DND-41 (cell line): ENCODE measurements at regions not wholly inside any gene's neighbourhood (a gene's known extent, or its start where the extent isn't known, plus 50 kb on each side); places are given as distances from the start of the nearest gene placed in this dataset.

Experiments used
- ATAC-seq: fragments of 200-7000 bp; cut with Tn5 transposase; 3 replicates; pipeline ENCODE4 v1.9.1; 2021; ENCODE audit warnings: low read depth; ENCODE audit not compliant: insufficient read depth
- DNase-seq: peaks from one replicate; pipeline ENCODE4 v3.0.0-alpha.2; 2020
- H2AFZ ChIP-seq: 2 replicates; pipeline ENCODE4 v1.6.0; 2012; ENCODE audit warnings: low read depth, low read length
- H3K27ac ChIP-seq: 2 replicates; pipeline ENCODE4 v1.5.1; 2012; ENCODE audit warnings: low read length, inconsistent platforms
- H3K27me3 ChIP-seq: fragments of 200-600 bp; sonication (generic); 2 replicates; pipeline ENCODE4 v1.6.0; 2012; ENCODE audit warnings: low read length, mild to moderate bottlenecking, inconsistent platforms; ENCODE audit not compliant: insufficient read depth, poor library complexity
- H3K36me3 ChIP-seq: 2 replicates; pipeline ENCODE4 v1.5.1; 2012; ENCODE audit warnings: low read length, inconsistent platforms; ENCODE audit not compliant: insufficient read depth
- H3K4me1 ChIP-seq: 2 replicates; pipeline ENCODE4 v1.5.1; 2012; ENCODE audit warnings: mild to moderate bottlenecking, low read length; ENCODE audit not compliant: insufficient read depth
- H3K4me2 ChIP-seq: 2 replicates; pipeline ENCODE4 v1.6.0; 2012; ENCODE audit warnings: mild to moderate bottlenecking, moderate library complexity, low read length, inconsistent platforms; ENCODE audit not compliant: insufficient read depth
- H3K4me3 ChIP-seq, 2 experiments: fragments of 200-600 bp in 1 of 2; shearing (Covaris generic) in 1 of 2; 2 replicates each; pipeline ENCODE4 v1.5.1; 2012 to 2016; ENCODE audit warnings: inconsistent platforms in 2 of 2, low read length in 2 of 2, mild to moderate bottlenecking in 2 of 2, low read depth in 1 of 2, moderate library complexity in 1 of 2
- H3K79me2 ChIP-seq: 2 replicates; pipeline ENCODE4 v1.6.0; 2012; ENCODE audit warnings: low read length, inconsistent platforms; ENCODE audit not compliant: insufficient read depth
- H3K9ac ChIP-seq: 2 replicates; pipeline ENCODE4 v1.6.0; 2012; ENCODE audit warnings: low read depth, mild to moderate bottlenecking, inconsistent platforms, low read length, moderate library complexity
- H3K9me3 ChIP-seq: 2 replicates; pipeline ENCODE4 v1.5.1; 2012; ENCODE audit warnings: low read length, moderate library complexity, mild to moderate bottlenecking, inconsistent platforms; ENCODE audit not compliant: insufficient read depth, severe bottlenecking
- H4K20me1 ChIP-seq: 2 replicates; pipeline ENCODE4 v1.6.0; 2012; ENCODE audit warnings: low read length; ENCODE audit not compliant: insufficient read depth
- EZH2 ChIP-seq: IDR thresholded peaks from 3 replicates; pipeline ENCODE4 v1.6.1; 2012; ENCODE audit warnings: borderline replicate concordance, low read depth, mild to moderate bottlenecking, moderate library complexity, low read length, inconsistent platforms; ENCODE audit not compliant: severe bottlenecking
- TF ChIP-seq, protein P1 (sequence below): IDR thresholded peaks from 2 replicates; pipeline ENCODE4 v1.5.1; 2012; ENCODE audit warnings: borderline replicate concordance, low read length, moderate library complexity, mild to moderate bottlenecking; ENCODE audit not compliant: poor library complexity, severe bottlenecking; ENCODE audit errors: extremely low read depth

DNA sequence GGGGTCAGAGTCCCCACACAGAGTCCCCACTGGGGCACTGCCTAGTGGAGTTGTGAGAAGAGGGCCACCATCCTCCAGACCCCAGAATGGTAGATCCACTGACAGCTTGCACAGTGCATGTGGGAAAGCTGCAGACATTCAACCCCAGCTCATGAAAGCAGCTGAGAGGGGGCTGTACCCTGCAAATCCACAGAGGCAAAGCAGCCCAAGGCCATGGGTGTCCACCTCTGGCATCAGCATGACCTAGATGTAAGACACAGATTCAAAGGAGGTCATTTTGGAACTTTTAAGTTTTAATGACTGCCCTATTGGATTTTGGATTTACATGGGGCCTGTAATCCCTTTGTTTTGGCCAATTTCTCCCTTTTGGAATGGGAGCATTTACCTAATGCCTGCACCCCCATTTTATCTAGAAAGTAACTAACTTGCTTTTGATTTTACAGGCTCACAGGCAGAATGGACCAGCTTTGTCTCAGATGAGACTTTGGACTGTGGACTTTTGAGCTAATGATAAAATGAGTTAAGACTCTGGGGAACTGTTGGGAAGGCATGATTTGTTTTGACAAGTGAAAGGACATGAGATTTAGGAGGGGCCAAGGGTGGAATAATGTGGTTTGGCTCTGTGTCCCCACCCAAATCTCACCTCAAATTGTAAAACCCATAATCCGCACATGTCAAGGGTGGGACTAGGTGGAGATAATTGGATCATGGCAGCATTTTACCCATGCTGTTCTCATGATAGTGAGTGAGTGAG, 56.3 kb upstream of the ITGA1 start:
- Histone ChIP-seq H3K9ac (no peak overlapping the region), H3K27ac (peak overlapping the region; percentile 96), H3K27me3 (no peaks in the 10 kb centered on the region), H2AFZ (no peak overlapping the region), H4K20me1 (no peaks in the 10 kb centered on the region), H3K4me3 (no peak overlapping the region), H3K36me3 (0 out of 2 replicates have a peak, but pooled peaks cover 3% of the 10 kb centered on the region), H3K4me2 (no peak overlapping the region), H3K4me1 (peaks cover 61% of the 10 kb centered on the region), H3K79me2 (no peaks in the 10 kb centered on the region), H3K9me3 (peaks cover 3% of the 10 kb centered on the region)
- no peak for ATAC-seq
- DNase-seq = no peak
- TF ChIP-seq EZH2 = no peak

DNA sequence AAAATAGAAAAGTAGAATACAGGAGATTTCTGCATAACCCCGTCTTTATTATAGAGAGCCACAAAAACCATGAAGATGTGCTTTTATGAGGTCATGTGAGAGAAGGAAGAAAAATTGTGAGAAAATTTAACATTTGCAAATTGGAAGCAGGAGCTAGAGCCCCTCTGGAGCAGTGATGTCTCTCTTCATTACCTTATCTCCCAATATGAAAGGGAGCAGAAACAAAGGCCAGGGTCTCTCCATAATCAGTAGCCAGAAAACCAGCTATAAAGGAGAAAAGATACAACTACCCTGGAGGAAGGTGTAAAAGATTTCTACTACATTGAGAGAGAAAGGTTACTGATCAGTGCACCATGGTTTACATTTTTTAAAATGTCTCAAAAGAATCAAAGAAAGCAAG, 53.2 kb upstream of the ITGA1 start:
- Histone ChIP-seq H3K4me2 (no peak overlapping the region), H3K27ac (0 out of 2 replicates have a peak overlapping the region, but pooled peaks have one; percentile 11), H3K4me1 (peaks cover 58% of the 10 kb centered on the region), H3K4me3 (no peak overlapping the region), H3K9ac (no peak overlapping the region), H3K27me3 (no peaks in the 10 kb centered on the region), H4K20me1 (no peaks in the 10 kb centered on the region), H2AFZ (no peak overlapping the region), H3K9me3 (peaks cover 11% of the 10 kb centered on the region), H3K36me3 (0 out of 2 replicates have a peak, but pooled peaks cover 3% of the 10 kb centered on the region), H3K79me2 (no peaks in the 10 kb centered on the region)
- TF ChIP-seq EZH2 = no peak
- ATAC-seq (no peak), DNase-seq (no peak)

DNA sequence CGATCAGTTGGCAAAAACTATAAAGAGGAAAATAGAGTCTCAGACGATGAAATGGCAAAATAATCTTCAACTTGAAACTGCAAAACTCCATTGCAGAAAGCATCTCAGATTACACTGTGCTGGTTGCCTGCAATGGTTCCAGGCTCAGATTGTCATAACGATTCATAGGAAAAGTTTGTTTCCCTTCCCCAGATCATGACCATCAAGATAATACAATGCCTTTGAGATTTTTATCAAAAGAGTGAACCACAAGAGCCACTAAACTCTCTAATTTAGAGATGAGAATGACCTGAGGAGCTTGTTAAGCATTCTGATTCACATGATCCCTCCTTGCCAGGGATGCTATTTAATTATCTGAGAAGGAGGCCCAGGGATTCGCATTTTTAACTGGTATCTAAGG, 52.6 kb upstream of the ITGA1 start:
- H3K9ac ChIP-seq = no peak overlapping the region
- H3K4me2 ChIP-seq = no peak overlapping the region
- H3K4me3 ChIP-seq = no peak overlapping the region
- peak overlapping the region; percentile 44; the same call in 1 of the 2 replicates for H3K27ac ChIP-seq
- 0 out of 2 replicates have a peak, but pooled peaks cover 3% of the 10 kb centered on the region for H3K36me3 ChIP-seq
- DNase-seq (no peak), ATAC-seq (peak; percentile 32; the same call in 1 of the 3 replicates)
- TF ChIP-seq, protein P1, sequence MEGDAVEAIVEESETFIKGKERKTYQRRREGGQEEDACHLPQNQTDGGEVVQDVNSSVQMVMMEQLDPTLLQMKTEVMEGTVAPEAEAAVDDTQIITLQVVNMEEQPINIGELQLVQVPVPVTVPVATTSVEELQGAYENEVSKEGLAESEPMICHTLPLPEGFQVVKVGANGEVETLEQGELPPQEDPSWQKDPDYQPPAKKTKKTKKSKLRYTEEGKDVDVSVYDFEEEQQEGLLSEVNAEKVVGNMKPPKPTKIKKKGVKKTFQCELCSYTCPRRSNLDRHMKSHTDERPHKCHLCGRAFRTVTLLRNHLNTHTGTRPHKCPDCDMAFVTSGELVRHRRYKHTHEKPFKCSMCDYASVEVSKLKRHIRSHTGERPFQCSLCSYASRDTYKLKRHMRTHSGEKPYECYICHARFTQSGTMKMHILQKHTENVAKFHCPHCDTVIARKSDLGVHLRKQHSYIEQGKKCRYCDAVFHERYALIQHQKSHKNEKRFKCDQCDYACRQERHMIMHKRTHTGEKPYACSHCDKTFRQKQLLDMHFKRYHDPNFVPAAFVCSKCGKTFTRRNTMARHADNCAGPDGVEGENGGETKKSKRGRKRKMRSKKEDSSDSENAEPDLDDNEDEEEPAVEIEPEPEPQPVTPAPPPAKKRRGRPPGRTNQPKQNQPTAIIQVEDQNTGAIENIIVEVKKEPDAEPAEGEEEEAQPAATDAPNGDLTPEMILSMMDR = no peak
- TF ChIP-seq EZH2 = no peak
- H3K4me1 ChIP-seq = peaks cover 53% of the 10 kb centered on the region
- H3K27me3 ChIP-seq = no peaks in the 10 kb centered on the region
- H3K79me2 ChIP-seq = no peaks in the 10 kb centered on the region
- no peaks in the 10 kb centered on the region for H4K20me1 ChIP-seq
- H3K9me3 ChIP-seq = peaks cover 11% of the 10 kb centered on the region
- H2AFZ ChIP-seq = no peak overlapping the region
